Prostate gland (tissue), 2 donors: ENCODE measurements at regions not wholly inside any gene's neighbourhood (a gene's known extent, or its start where the extent isn't known, plus 50 kb on each side); places are given as distances from the start of the nearest gene placed in this dataset.

Experiments used
- POLR2A ChIP-seq: fragments of 450-650 bp; IDR thresholded peaks from one replicate; pipeline ENCODE4 v1.6.1; 2016; ENCODE audit warnings: antibody characterized with exemption, mild to moderate bottlenecking
- TF ChIP-seq, protein P1 (sequence below), 4 experiments: fragments of 200-600 bp in 2 of 4; fragments of 450-650 bp in 2 of 4; sonication (generic) in 2 of 4; IDR thresholded peaks; 1 replicate in 3 of 4; 2 replicates in 1 of 4; pipeline ENCODE4 v1.5.1; 2016 to 2019; ENCODE audit warnings: antibody characterized with exemption in 4 of 4, mild to moderate bottlenecking in 2 of 4, moderate library complexity in 2 of 4

DNA sequence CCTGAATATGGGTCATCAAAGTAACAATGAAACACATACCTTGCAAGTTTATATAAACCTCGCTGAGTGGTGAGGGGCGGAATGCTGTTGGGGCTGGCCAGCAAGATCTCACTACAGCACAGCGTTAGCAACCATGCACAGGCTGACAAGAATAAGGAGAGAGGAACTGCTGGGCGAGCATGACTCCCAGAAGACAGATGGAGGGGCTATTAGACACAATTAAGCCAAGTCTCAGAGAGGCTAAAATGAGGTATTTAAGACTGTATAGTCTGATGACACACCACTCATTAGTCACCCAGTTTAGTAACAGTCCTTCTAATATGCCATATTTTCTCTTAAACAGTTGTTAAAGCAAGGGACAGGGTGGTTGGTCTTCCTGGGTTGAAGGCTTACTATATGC is 340.2 kb upstream of the NR5A2 start:
- TF ChIP-seq, protein P1, sequence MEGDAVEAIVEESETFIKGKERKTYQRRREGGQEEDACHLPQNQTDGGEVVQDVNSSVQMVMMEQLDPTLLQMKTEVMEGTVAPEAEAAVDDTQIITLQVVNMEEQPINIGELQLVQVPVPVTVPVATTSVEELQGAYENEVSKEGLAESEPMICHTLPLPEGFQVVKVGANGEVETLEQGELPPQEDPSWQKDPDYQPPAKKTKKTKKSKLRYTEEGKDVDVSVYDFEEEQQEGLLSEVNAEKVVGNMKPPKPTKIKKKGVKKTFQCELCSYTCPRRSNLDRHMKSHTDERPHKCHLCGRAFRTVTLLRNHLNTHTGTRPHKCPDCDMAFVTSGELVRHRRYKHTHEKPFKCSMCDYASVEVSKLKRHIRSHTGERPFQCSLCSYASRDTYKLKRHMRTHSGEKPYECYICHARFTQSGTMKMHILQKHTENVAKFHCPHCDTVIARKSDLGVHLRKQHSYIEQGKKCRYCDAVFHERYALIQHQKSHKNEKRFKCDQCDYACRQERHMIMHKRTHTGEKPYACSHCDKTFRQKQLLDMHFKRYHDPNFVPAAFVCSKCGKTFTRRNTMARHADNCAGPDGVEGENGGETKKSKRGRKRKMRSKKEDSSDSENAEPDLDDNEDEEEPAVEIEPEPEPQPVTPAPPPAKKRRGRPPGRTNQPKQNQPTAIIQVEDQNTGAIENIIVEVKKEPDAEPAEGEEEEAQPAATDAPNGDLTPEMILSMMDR (IDR thresholded peaks at IDR 0.05) = no peak
- TF ChIP-seq POLR2A = no peak
